AG04450 (cell line): ENCODE measurements at regions not wholly inside any gene's neighbourhood (a gene's known extent, or its start where the extent isn't known, plus 50 kb on each side); places are given as distances from the start of the nearest gene placed in this dataset.

Experiments
- CTCF ChIA-PET: fragments of 300-600, 350-600 bp; formaldehyde crosslinking; extraction: SDS; loops from one replicate; lab custom pipeline; 2022; ENCODE audit warnings: antibody characterized with exemption, inconsistent platforms; lab: Charles Lee
- POLR2A ChIA-PET: fragments of 350-600 bp; formaldehyde crosslinking; extraction: SDS; loops from one replicate; lab custom pipeline; 2021; ENCODE audit warnings: antibody characterized with exemption, inconsistent platforms; lab: Yijun Ruan, JAX
- DNase-seq: peaks from one replicate; pipeline ENCODE4 v3.0.0-alpha.2; 2011; ENCODE audit warnings: low read depth, low spot score
- H3K27ac ChIP-seq: one replicate; pipeline ENCODE4 v1.5.1; 2012; ENCODE audit warnings: low read depth, low read length, control low read depth
- H3K27me3 ChIP-seq: one replicate; pipeline ENCODE4 v1.6.0; 2012; ENCODE audit warnings: low read length; ENCODE audit not compliant: control insufficient read depth, insufficient read depth
- H3K4me3 ChIP-seq: 2 replicates; pipeline ENCODE4 v1.5.1; 2011; ENCODE audit warnings: mild to moderate bottlenecking, low read depth, low read length, control low read depth
- H3K9me3 ChIP-seq: 2 replicates; pipeline ENCODE4 v1.5.1; 2012; ENCODE audit warnings: low read length; ENCODE audit not compliant: control insufficient read depth, insufficient read depth
- CTCF ChIP-seq: IDR thresholded peaks from 2 replicates; pipeline ENCODE4 v1.5.1; 2011; ENCODE audit warnings: low read depth, low read length, control low read depth, inconsistent platforms

GRCh38 chr10:62473241-62473640 is 99.1 kb downstream of the ZNF365 start:
- no peaks in the 10 kb centered on the region for H3K9me3 ChIP-seq
- TF ChIP-seq CTCF: no peak
- H3K27ac ChIP-seq: no peak overlapping the region
- ChIA-PET POLR2A (no interaction called here), CTCF (no interaction called here)
- H3K4me3 ChIP-seq: no peak overlapping the region
- no peaks in the 10 kb centered on the region for H3K27me3 ChIP-seq
- no peak for DNase-seq

- CTCF ChIA-PET: interaction anchor here (0.7 kb wide), 1 partner anchor 608 kb away, joined by 3 read pairs; no protein-coding TSS in a partner anchor
- H3K27ac ChIP-seq: no peak overlapping the region
- POLR2A ChIA-PET: no interaction called here
- no peak overlapping the region for H3K4me3 ChIP-seq
- no peak for DNase-seq
- H3K9me3 ChIP-seq: no peaks in the 10 kb centered on the region
- no peaks in the 10 kb centered on the region for H3K27me3 ChIP-seq
- no peak for TF ChIP-seq CTCF
Measured at GRCh38 chr10:62475551-62475950, 101.4 kb downstream of the ZNF365 start.

- no peak for DNase-seq
- H3K27ac ChIP-seq: no peak overlapping the region
- TF ChIP-seq CTCF: no peak
- no peak overlapping the region for H3K4me3 ChIP-seq
- H3K9me3 ChIP-seq: no peaks in the 10 kb centered on the region
- CTCF ChIA-PET: no interaction called here
- no peaks in the 10 kb centered on the region for H3K27me3 ChIP-seq
- POLR2A ChIA-PET: no interaction called here
Measured at GRCh38 chr10:62479523-62479922, 105.4 kb downstream of the ZNF365 start.

GRCh38 chr10:62480196-62480595 is 106.0 kb downstream of the ZNF365 start:
- Histone ChIP-seq H3K4me3 (no peak overlapping the region), H3K27ac (no peak overlapping the region), H3K9me3 (no peaks in the 10 kb centered on the region), H3K27me3 (no peaks in the 10 kb centered on the region)
- ChIA-PET CTCF (no interaction called here), POLR2A (no interaction called here)
- no peak for DNase-seq
- no peak for TF ChIP-seq CTCF

GRCh38 chr10:62482581-62482980 is 108.4 kb downstream of the ZNF365 start:
- ChIA-PET CTCF (no interaction called here), POLR2A (no interaction called here)
- Histone ChIP-seq H3K27ac (no peak overlapping the region), H3K4me3 (no peak overlapping the region), H3K27me3 (no peaks in the 10 kb centered on the region), H3K9me3 (no peaks in the 10 kb centered on the region)
- TF ChIP-seq CTCF: no peak
- no peak for DNase-seq
